ENCODE measurements at regions not wholly inside any gene's neighbourhood (a gene's known extent, or its start where the extent isn't known, plus 50 kb on each side); places are given as distances from the start of the nearest gene placed in this dataset.

GRCh38 chr20:52536841-52537400 lies 345.3 kb upstream of the ZFP64 start:
- Mint-ChIP-seq H3K36me3 (peaks cover 4% of the 10 kb centered on the region), H3K4me3 (no peak overlapping the region), H3K4me1 (peaks cover 6% of the 10 kb centered on the region; the same call in 1 of the 2 replicates), H3K9me3 (peaks cover 19% of the 10 kb centered on the region), H3K27ac (no peak overlapping the region), H3K27me3 (ENCODE audit: low read depth) (no peaks in the 10 kb centered on the region)
- TF ChIP-seq GRHL2 (CRISPR knock-in tag; IDR thresholded peaks at IDR 0.05; ENCODE audit: insufficient replicate concordance, severe bottlenecking) (no peak), ZNF671 (CRISPR knock-in tag; IDR thresholded peaks at IDR 0.05) (no peak), USF2 (CRISPR knock-in tag; IDR thresholded peaks at IDR 0.05) (no peak), ZNF317 (CRISPR knock-in tag; IDR thresholded peaks at IDR 0.05; ENCODE audit: borderline replicate concordance, low read depth) (no peak)
- ATAC-seq (no peak), DNase-seq (ENCODE audit: low spot score) (no peak)
- POLR2A ChIA-PET: no interaction called here
- CTCF ChIA-PET: interaction anchor here (0.5 kb wide), 1 partner anchor 292 kb away, joined by 3 read pairs; no protein-coding TSS in a partner anchor

GRCh38 chr20:52536040-52536439 lies 344.5 kb upstream of the ZFP64 start:
- Mint-ChIP-seq H3K27me3 (ENCODE audit: low read depth) (no peaks in the 10 kb centered on the region), H3K9me3 (peaks cover 19% of the 10 kb centered on the region), H3K27ac (no peak overlapping the region), H3K36me3 (peaks cover 2% of the 10 kb centered on the region; the same call in 1 of the 2 replicates), H3K4me1 (peaks cover 6% of the 10 kb centered on the region; the same call in 1 of the 2 replicates), H3K4me3 (no peak overlapping the region)
- ATAC-seq: no peak
- DNase-seq (ENCODE audit: low spot score): no peak
- TF ChIP-seq USF2 (CRISPR knock-in tag; IDR thresholded peaks at IDR 0.05) (no peak), OVOL2 (CRISPR knock-in tag; IDR thresholded peaks at IDR 0.05; ENCODE audit: borderline replicate concordance) (no peak), ZNF219 (CRISPR knock-in tag; IDR thresholded peaks at IDR 0.05; ENCODE audit: borderline replicate concordance) (no peak), ATF3 (CRISPR knock-in tag; conservative IDR thresholded peaks at IDR 0.05) (no peak), CBFB (CRISPR knock-in tag; IDR thresholded peaks at IDR 0.05; ENCODE audit: low read depth) (no peak)
- ChIA-PET POLR2A (no interaction called here), CTCF (no interaction called here)

- peaks cover 2% of the 10 kb centered on the region; the same call in 1 of the 2 replicates for H3K36me3 Mint-ChIP-seq
- H3K9me3 Mint-ChIP-seq: peaks cover 17% of the 10 kb centered on the region
- no peaks in the 10 kb centered on the region for H3K27me3 Mint-ChIP-seq (ENCODE audit: low read depth)
- POLR2A ChIA-PET: no interaction called here
- TF ChIP-seq E2F1 (CRISPR knock-in tag; IDR thresholded peaks at IDR 0.05) (no peak), ZBTB21 (CRISPR knock-in tag; IDR thresholded peaks at IDR 0.05; ENCODE audit: borderline replicate concordance) (no peak), ZBTB43 (CRISPR knock-in tag; IDR thresholded peaks at IDR 0.05) (no peak), E2F5 (CRISPR knock-in tag; IDR thresholded peaks at IDR 0.05) (no peak), SOX15 (CRISPR knock-in tag; IDR thresholded peaks at IDR 0.05) (no peak), ZNF317 (CRISPR knock-in tag; IDR thresholded peaks at IDR 0.05; ENCODE audit: borderline replicate concordance, low read depth) (no peak), RELA (CRISPR knock-in tag; IDR thresholded peaks at IDR 0.05; ENCODE audit: borderline replicate concordance) (no peak), ZSCAN18 (CRISPR knock-in tag; IDR thresholded peaks at IDR 0.05) (no peak)
- DNase-seq (ENCODE audit: low spot score) (no peak), ATAC-seq (no peak)
- H3K27ac Mint-ChIP-seq: no peak overlapping the region
- no peak overlapping the region for H3K4me3 Mint-ChIP-seq
- H3K4me1 Mint-ChIP-seq: peaks cover 6% of the 10 kb centered on the region; the same call in 1 of the 2 replicates
- CTCF ChIA-PET: no interaction called here
These were observed 343.0 kb upstream of the ZFP64 start for GRCh38 chr20:52534616-52535015.

Measured in WTC11 (cell line).